ENCODE measurements at regions not wholly inside any gene's neighbourhood (a gene's known extent, or its start where the extent isn't known, plus 50 kb on each side); places are given as distances from the start of the nearest gene placed in this dataset.

DNA sequence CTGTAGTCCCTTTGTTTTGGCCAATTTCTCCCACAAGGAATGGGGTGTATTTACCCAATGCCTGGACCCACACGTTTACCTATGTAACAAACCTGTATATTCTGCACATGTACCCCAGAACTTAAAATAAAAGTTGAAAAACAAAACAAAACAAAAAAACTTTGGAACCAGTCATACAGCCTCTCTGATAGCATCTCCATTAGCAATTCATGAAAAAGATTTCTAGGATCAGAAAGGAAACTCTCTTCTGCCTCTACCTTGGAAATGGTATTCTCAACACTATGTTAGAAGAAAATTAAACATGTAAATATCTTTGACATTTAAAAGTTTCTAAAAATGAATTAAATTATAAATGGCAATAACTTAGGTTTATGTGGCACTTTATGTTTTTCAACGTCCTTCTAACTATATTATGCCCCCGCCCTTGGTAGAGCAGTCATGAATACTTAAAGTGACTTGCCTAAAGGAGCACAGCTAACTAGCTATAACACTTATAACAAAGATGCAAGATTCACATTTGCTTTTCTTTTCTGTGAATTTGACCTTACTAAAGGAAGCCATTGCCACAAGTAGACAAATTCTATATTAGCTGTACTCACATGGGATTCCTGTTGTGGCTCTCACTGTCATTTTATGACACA, 147.5 kb upstream of the FKBP1C start:
- TF ChIP-seq CTCF (IDR thresholded peaks at IDR 0.05; ENCODE audit: poor library complexity, severe bottlenecking) (no peak), EZH2 (IDR thresholded peaks at IDR 0.05; ENCODE audit: borderline replicate concordance, insufficient read depth, low read length, poor library complexity, severe bottlenecking) (no peak), MXI1 (conservative IDR thresholded peaks at IDR 0.05; ENCODE audit: poor library complexity, severe bottlenecking) (no peak), POLR2AphosphoS5 (IDR thresholded peaks at IDR 0.05) (no peak), REST (IDR thresholded peaks at IDR 0.05; ENCODE audit: borderline replicate concordance) (no peak), EP300 (conservative IDR thresholded peaks at IDR 0.05; ENCODE audit: poor library complexity, severe bottlenecking) (no peak), TAF1 (IDR thresholded peaks at IDR 0.05; ENCODE audit: low read depth) (no peak)

All from neural cell (in vitro differentiated cells).